HG03066 (cell line): ENCODE measurements at regions not wholly inside any gene's neighbourhood (a gene's known extent, or its start where the extent isn't known, plus 50 kb on each side); places are given as distances from the start of the nearest gene placed in this dataset.

Source experiments
- ATAC-seq: cut with Tn5 transposase; IDR thresholded peaks from one replicate; pipeline ENCODE4 v1.9.1; 2021; ENCODE audit warnings: low read depth; ENCODE audit not compliant: unreplicated experiment

GRCh38 chr10:104574838-104575237, 66.3 kb upstream of the SORCS3 start:
- no peak for ATAC-seq

DNA sequence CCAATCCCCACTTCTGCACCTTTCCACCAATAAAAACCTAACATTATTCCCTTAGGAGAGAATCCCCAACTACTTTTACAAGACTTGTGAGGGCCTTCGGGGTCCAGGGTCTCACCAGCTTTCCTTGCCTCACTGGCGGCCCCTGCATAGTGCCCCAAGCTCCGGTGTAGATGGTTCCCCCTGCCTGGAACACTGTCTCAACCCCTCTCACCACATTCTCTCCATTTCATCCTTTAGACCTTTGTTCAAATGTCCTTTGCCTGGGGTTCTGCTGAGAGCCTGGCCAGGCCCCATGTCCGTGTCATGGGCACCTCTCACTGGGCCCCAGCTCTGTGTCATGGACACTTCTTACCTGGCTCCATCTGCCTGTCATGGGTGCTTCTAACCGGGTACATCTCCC, 64.5 kb upstream of the SORCS3 start:
- ATAC-seq: no peak

DNA sequence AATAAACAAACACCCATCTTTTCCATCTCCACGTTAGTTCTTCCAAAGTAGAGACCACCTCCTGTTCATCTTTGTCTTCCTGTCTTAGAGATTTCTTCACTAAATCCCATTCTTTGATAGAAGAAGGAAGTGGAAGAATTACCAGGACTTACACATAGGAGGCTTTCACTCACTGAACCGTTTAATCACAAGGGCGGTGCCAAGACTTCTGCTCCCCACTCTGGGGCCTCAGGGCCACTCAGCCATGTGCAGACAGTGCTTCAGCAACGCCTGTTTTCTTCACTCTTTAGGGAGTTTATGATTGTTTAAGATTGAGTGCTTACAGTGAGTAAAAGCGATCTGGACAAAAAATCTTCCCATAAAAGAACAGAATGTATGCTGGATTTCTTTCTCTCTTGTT, 63.9 kb upstream of the SORCS3 start:
- ATAC-seq: no peak

- no peak for ATAC-seq
Measured at GRCh38 chr10:104577861-104578521, 63.1 kb upstream of the SORCS3 start.

- ATAC-seq: no peak
Measured at GRCh38 chr10:104578671-104579070, 62.4 kb upstream of the SORCS3 start.

DNA sequence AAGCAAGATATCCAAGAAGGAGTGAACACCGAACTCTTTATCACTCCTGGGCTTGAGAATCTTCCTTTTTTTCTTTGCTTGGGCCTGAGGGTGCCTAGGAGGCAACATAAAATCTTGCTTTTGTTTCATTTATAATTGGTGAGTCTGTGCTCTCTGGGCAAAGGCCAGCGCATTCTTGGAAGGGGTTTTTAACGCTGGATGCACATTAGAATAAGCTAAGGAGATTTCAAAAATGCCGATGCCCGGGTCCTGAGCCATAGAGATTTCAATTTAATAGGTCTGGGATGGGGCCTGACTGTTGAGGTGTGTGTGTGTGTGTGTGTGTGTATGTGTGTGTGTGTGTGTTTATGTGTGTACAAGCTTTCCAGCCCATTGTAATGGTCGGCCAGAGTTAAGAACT, 62.0 kb upstream of the SORCS3 start:
- ATAC-seq: no peak

GRCh38 chr10:104580321-104580720, 60.8 kb upstream of the SORCS3 start:
- ATAC-seq: no peak

- ATAC-seq: peak; percentile 68
Measured at GRCh38 chr10:104580774-104581675, 60.1 kb upstream of the SORCS3 start.

GRCh38 chr10:104581884-104582601, 59.0 kb upstream of the SORCS3 start:
- no peak for ATAC-seq

DNA sequence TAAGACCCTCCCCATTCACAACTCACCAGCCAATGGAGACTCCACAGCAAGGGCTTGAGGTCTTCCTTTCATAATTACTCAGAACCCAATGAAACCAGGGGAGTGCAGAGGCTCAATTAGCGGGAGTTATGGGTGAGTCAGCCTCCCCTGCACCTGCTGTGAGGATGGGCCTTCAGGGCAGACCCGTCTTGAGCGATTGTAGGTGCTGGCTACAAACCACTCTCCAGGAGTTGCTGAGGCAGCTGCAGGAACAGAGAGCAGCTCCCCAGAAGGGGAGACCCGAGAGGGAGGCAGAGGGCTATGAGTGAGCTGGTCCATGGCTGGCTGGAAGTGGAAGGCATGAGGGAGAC, 58.5 kb upstream of the SORCS3 start:
- ATAC-seq: no peak

DNA sequence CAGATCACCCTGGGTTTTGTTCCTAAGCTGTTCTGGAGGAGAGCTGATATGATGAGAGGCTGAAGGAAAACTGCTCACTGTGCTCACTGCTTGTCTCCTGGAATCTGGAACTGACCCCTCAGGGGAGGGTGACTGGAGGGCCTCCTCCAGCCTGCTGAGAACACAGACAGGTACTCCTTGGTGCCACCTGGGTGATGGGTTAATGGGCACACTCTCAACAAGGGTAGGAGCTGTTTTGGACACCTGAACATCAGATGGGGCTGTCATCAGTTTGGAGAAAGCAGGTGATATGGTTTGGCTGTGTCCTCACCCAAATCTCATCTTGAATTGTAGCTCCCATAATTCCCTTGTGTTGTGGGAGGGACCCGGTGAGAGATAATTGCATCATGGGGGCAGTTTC, 58.1 kb upstream of the SORCS3 start:
- ATAC-seq: no peak

- no peak for ATAC-seq
Measured at GRCh38 chr10:104584541-104584940, 56.5 kb upstream of the SORCS3 start.

DNA sequence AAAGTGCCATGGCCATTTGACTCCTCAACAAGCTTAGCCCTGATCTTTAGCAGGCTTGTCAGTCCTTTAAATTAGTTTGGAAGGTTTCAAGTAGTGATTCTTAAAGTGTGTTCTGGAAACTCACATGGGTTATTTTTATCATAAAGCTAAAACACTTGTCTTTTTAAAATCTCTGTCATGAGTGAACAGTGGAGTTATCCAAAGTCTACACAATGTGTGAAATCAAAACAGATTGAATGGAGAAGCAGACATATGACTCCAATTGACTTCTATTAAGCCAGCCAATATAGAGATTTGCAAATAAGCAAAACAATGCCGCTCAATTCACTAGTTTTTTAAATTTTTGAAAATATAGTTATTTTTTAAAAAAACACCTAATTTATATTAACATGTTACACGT, 53.3 kb upstream of the SORCS3 start:
- ATAC-seq: no peak

DNA sequence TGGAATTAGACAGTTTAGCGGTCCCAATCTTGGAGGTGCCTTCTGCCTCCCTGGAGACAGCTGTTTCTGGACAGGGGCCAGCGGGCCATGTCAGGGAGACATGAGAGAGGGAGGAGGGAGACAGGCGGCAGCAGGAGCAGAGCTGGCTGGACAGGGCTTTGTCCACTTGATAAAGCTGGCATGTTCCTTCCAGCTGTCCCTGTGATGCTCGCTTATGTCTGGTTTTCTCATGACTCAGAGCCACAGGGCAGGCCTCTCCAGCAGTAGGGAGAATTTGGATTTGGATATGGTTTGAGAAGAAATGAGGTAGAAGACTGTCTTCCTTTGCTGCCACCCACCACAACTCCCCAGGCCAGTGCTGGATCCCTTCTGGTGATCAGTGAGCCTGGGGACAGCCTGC, 51.7 kb upstream of the SORCS3 start:
- ATAC-seq: no peak

DNA sequence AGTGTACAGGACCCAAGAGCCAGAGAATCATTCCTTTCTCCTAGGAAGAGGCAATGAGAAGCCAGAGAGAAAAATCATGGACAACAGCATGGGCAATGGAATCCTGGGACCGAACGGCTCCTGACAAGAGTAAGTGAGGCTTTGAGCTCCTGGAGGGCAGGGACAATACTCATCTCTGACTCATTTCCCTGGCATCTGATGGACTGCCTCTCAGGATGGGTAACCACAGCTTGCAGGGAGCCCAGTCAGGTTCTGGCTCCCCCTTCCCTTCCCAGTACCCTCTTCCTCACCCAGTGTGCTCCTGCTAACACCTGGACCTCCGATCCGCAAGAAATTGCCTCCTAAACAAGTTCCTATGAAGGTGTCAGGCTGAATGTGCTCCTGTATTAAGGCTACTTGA, 51.2 kb upstream of the SORCS3 start:
- no peak for ATAC-seq
